ENCODE measurements at regions not wholly inside any gene's neighbourhood (a gene's known extent, or its start where the extent isn't known, plus 50 kb on each side); places are given as distances from the start of the nearest gene placed in this dataset.
A peak's percentile ranks its signal among the peaks of the same experiment; 100 is the strongest.

DNA sequence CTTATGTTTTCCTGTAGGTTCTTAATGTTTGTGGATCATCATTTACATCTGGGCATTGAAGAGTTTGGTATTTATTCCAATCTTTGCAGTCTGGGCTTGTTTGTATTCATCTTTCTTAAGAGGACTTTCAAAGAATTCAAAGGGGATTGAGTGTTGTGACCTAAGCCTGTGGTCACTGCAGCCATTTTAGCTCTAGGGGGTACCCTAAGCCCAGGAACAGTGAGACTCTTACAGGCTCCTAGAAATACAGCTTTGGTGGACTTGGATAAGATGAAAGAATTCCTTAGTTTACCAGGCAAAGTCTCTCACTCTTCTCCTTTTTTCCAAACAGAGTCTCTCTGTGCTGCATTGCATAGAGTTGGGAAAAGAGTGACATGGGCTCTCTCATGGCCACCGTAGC lies 2539.0 kb upstream of the PCDH20 start:
- intact Hi-C loops (cut with DNase I), result no loop called here
- DNase-seq (ENCODE audit: missing footprints) (no peak), ATAC-seq (no peak)

- intact Hi-C loops (cut with DNase I), result no loop called here
- ATAC-seq (no peak), DNase-seq (ENCODE audit: missing footprints) (no peak)
Observed at GRCh38 chr13:63948045-63948444, 2532.4 kb upstream of the PCDH20 start.

DNA sequence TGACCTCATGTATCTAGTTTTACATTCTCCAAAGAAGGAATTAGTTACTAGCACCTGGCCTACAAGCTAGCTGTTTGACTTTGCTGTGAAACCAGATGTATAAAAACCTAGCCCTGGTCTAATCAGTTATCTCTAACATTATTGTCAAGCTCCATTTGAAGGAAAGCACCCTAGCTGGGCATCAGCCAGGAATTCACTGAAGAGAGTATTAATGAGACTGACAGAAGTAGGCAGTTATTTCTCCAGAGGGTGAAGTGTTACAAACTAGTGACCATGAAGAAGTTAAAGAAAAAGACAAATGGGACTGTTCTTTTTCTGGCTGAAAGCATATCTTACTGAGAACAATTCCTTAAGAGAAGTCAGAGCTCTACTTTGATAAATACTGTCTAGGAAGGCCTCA lies 2529.3 kb upstream of the PCDH20 start:
- ATAC-seq, result no peak
- intact Hi-C loops (cut with DNase I), result no loop called here

GRCh38 chr13:63942372-63942771 lies 2526.7 kb upstream of the PCDH20 start:
- intact Hi-C loops (cut with DNase I), result no loop called here
- no peak for DNase-seq (ENCODE audit: missing footprints)
- ATAC-seq, result no peak

More for the DNA sequence above, 2529.3 kb upstream of the PCDH20 start:
- no peak for DNase-seq (ENCODE audit: missing footprints)

DNA sequence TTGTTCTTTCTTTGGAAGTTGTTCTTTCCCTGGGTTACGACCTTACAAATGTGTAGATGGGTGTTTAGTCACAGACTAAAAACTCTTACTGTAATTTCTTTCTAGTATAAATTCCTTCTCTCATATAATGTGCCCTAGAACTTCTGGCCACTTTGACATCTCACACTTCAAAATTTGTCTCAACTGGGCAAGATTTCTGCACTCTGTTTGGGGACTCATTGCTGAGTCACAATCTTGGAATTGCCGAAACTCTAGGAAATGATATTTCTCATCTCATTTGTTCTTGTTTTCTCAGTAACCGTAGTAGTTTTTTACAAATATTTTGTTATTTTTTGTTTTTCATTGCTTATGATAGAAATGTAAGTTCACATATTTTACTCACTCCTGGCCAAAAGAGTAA lies 2523.2 kb upstream of the PCDH20 start:
- intact Hi-C loops (cut with DNase I), result no loop called here
- DNase-seq (ENCODE audit: missing footprints), result no peak
- no peak for ATAC-seq

- no peak for DNase-seq (ENCODE audit: missing footprints)
- no peak for ATAC-seq
- intact Hi-C loops (cut with DNase I), result no loop called here
Observed at GRCh38 chr13:63910511-63910910, 2494.9 kb upstream of the PCDH20 start.

DNA sequence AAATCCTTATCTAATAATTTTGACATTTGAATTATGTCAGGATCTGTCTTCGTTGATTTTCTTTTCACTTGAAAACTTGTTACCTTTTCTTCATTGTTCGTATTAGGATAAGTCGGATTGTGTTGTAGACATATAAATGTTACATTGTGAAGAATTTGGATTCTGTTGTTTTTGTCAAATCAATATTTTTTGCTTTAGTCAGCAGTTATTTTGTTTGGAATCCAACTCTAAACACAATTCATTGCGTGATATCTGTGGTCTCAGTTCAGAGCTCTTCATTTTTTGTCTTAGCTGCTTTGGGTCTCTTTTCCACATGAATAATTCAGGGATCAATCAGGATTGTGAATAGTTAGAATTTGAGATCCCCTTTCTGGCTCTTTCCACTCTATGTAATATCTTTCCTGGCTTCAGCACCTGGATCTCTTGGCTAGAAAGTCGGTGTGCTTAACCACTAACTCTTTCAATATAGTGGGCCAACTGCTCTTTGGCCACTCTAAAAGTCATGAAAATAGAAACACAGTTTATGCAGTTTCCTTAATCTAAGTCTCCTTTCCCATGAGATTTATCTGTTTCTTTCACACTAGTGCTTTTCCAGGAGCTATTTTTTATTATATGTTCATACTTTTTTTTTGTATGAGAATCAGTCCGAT lies 2494.2 kb upstream of the PCDH20 start:
- no peak for DNase-seq (ENCODE audit: missing footprints)
- no peak for ATAC-seq
- intact Hi-C loops (cut with DNase I), result no loop called here

DNA sequence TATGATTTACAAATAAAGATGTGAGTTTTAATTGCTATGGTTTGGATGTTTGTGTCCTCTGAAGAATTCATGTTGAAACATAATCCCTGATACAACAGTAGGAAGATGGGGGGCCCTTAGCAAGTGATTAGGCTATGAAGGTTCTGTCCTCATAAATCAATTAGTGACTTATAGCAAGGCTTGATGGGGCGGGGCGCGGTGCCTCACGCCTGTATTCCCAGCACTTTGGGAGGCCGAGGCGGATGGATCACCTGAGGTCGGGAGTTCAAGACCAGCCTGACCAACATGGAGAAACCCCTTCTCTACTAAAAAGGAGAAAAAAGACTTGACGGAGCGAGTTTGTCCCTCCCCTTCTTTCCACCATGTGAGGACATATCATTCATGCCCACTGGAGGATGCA lies 2486.5 kb upstream of the PCDH20 start:
- ATAC-seq (no peak), DNase-seq (ENCODE audit: missing footprints) (no peak)
- intact Hi-C loops (cut with DNase I), result no loop called here

- intact Hi-C loops (cut with DNase I), result no loop called here
- no peak for ATAC-seq
- no peak for DNase-seq (ENCODE audit: missing footprints)
Observed at GRCh38 chr13:63901630-63902029, 2486.0 kb upstream of the PCDH20 start.

DNA sequence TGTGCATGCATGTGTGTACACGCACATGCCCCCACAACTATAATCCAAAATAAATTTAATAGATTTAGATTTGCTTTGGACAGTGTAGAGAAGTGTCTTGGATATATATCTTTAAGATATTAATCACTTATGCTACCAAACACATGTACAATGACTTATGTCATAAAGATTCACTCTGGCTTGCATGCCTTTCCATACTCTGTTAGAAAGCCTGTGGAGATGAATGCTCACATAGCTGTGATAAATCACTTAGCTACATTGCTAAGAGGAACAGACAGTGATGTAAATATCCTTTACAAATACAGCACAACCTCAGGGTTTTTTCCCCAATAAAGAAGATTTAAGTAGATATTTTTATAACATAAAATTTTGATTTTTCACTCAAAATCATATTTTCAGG lies 2484.8 kb upstream of the PCDH20 start:
- intact Hi-C loops (cut with DNase I), result no loop called here
- ATAC-seq (no peak), DNase-seq (ENCODE audit: missing footprints) (no peak)

DNA sequence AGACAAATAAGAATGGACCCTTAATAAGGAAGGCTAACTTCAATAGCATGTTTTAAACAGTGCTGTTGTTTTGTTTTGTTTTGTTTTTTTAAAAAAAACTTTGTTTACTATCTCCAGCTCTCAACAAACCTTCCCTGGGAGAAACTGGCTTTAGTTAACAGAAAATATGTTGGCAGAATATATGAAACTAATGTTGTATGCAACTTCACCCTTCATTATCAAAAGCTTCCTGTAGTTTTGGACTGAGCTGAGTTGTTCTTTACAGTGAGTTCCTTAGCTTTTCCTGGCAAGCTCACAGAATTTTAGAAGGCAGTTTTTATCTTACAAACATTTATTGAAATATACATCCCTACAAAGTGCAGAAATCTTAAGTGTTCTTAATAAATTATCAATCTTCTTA lies 2480.7 kb upstream of the PCDH20 start:
- intact Hi-C loops (cut with DNase I), result no loop called here
- no peak for ATAC-seq
- no peak for DNase-seq (ENCODE audit: missing footprints)

DNA sequence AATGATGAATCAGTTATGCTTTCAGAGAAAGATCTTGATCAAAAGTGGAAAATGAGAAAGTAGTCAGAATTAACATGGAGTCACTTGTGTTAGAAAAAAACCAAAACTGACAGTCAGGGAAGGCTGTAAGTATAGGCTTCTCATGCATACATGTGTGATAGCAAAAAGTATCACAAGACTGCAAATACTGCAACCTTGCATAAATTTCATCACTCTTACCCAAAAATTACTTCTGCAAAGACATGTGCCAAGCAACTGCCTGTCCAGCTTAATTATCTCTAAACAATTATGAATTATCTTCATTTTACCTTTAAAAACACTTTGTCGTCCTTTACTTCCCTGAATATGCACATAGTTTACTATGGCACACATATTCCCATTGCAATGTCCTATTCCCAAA lies 2466.4 kb upstream of the PCDH20 start:
- intact Hi-C loops (cut with DNase I), result no loop called here
- DNase-seq (ENCODE audit: missing footprints) (no peak), ATAC-seq (no peak)

GRCh38 chr13:63880705-63881104 lies 2465.1 kb upstream of the PCDH20 start:
- ATAC-seq, result no peak
- intact Hi-C loops (cut with DNase I), result no loop called here

GRCh38 chr13:63873936-63874335 lies 2458.3 kb upstream of the PCDH20 start:
- intact Hi-C loops (cut with DNase I), result no loop called here
- no peak for DNase-seq (ENCODE audit: missing footprints)
- no peak for ATAC-seq

More at GRCh38 chr13:63880705-63881104, 2465.1 kb upstream of the PCDH20 start:
- DNase-seq (ENCODE audit: missing footprints), result no peak

GRCh38 chr13:63864171-63864902 lies 2448.7 kb upstream of the PCDH20 start:
- intact Hi-C loops (cut with DNase I), result no loop called here
- DNase-seq (ENCODE audit: missing footprints) (no peak), ATAC-seq (no peak)

DNA sequence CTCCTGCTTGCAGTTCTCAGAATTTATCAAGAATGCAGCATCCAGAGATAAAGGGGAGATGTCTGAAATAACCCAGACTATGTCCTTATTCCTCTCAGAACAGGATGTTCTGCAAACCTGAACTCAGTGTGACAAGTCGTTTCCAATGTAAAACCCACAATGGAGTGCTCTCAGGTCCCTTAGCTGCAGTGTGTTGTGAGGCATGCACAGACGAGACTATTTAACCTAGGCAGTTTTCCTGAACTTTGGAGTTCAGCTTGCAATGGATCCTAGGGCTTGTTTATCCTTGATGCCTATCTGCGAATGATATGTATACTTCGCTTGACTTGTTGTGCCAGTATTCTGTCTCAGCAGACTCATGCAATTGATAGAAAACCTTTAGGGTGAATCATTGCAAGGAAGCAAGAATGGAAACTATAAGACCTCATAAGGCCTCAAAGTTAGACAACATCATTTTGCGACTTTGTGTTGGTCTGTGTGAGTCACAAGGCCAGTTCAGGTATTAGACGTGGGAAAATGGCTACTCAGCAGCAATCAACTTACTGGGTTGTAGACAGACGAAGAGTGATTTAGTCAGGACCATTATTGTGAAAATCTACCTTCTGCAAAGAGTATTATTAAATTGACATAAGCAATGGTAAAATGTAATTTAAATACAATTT lies 2439.9 kb upstream of the PCDH20 start:
- intact Hi-C loops (cut with DNase I), result no loop called here
- no peak for DNase-seq (ENCODE audit: missing footprints)
- ATAC-seq, result no peak

DNA sequence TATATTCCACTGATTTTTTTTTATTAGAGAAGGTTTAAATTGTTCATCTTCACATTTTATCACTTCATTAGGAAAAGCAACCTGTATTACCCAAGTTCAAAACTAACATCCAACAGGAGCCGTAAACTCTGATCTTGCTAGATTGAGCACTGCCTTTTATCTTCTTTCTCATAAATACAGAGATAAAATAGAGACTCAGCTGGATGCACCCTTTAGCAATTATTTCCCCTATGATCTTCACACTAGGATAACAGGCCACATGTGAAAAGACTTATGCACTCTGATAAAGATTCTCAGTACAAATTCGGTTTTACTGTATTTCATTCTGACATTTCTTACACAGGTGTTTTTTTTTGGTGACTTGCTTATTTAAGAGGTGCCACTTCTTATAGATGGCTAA lies 2438.2 kb upstream of the PCDH20 start:
- ATAC-seq (no peak), DNase-seq (ENCODE audit: missing footprints) (no peak)
- intact Hi-C loops (cut with DNase I), result no loop called here

- no peak for ATAC-seq
- DNase-seq (ENCODE audit: missing footprints), result no peak
- intact Hi-C loops (cut with DNase I), result no loop called here
Observed at GRCh38 chr13:63851526-63851925, 2435.9 kb upstream of the PCDH20 start.

DNA sequence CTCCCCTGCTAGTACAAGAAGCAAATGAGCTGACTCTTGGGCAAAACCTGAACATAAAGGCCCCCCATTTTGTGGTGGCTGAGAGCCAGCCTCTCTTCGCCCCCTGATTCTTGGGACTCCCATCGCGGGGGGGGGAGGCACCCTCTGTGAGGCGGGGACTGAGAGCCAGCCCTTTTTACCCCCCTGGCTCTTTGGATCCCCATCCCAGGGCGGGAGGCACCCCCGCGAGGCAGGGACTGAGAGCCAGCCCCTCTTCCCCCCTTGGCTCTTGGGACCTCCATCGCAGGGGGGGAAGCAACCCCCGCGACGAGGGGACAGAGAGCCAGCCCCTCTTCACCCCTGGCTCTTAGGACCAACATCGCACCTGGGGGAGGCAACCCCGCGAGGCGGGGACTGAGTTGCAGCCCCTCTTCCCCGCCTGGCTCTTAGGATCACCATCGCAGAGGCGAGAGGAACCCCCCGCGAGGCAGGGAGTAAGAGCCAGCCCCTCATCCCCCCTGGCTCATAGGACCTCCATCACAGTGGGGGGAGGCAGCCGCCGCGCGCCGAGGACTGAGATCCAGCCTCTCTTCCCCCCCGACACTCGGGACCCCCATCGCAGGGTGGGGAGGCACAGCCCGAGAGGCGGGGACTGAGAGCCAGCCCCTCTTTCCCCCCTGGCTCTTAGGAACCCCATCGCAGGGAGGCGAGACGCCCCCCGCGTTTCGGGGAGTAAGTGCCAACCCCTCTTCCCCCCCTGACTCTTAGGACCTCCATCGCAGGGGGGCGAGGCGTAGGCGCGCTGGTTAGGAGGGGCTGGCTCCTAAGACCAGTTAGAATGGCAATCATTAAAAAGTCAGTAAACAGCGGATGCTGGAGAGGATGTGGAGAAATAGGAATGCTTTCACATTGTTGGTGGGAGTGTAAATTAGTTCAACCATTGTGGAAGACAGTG lies 2428.4 kb upstream of the PCDH20 start:
- intact Hi-C loops (cut with DNase I), result no loop called here
- DNase-seq (ENCODE audit: missing footprints), result peak; percentile 56
- no peak for ATAC-seq

All from Right ventricle myocardium inferior (tissue), 1 donor.